IMR-90 (cell line): ENCODE measurements at regions not wholly inside any gene's neighbourhood (a gene's known extent, or its start where the extent isn't known, plus 50 kb on each side); places are given as distances from the start of the nearest gene placed in this dataset.

ENCODE experiments used
- ATAC-seq: fragments of 200-7000 bp; cut with Tn5 transposase; 2 replicates; pipeline ENCODE4 v1.9.1; 2020; ENCODE audit warnings: low read depth, mild to moderate bottlenecking, moderate library complexity
- BruUV-seq: library from RNA; stranded (reverse); fragments of 400-500 nt; replicated peaks from 2 replicates; lab custom pipeline; 2021; lab: Mats Ljungman, UMichigan
- CTCF ChIA-PET: fragments of 300-600 bp; formaldehyde crosslinking; extraction: SDS; loops from one replicate; lab custom pipeline; 2021; ENCODE audit warnings: antibody characterized with exemption; lab: Yijun Ruan, JAX
- POLR2A ChIA-PET: fragments of 300-600 bp; sonication (Branson Sonifier 250); formaldehyde crosslinking; loops from one replicate; lab custom pipeline; 2022; ENCODE audit warnings: antibody characterized with exemption; ENCODE audit not compliant: unreplicated experiment; lab: Charles Lee
- DNase-seq: peaks from one replicate; pipeline ENCODE4 v3.0.0; 2013
- H2AFZ ChIP-seq: replicated peaks from 2 replicates; pipeline ENCODE3; 2013; ENCODE audit warnings: low read length, mild to moderate bottlenecking; ENCODE audit not compliant: poor library complexity
- H2AK5ac ChIP-seq: 2 replicates; pipeline ENCODE4 v1.6.1; 2013; ENCODE audit warnings: low read depth, low read length, inconsistent platforms
- H2AK9ac ChIP-seq: replicated peaks from 2 replicates; pipeline ENCODE3; 2013; ENCODE audit warnings: mild to moderate bottlenecking, low read depth, low read length, moderate library complexity; ENCODE audit not compliant: poor library complexity
- H2BK120ac ChIP-seq: 2 replicates; pipeline ENCODE4 v1.6.1; 2013; ENCODE audit warnings: low read depth, low read length, inconsistent platforms
- H2BK15ac ChIP-seq: 3 replicates; pipeline ENCODE4 v1.6.1; 2013; ENCODE audit warnings: low read depth, low read length, inconsistent platforms
- H2BK20ac ChIP-seq: 2 replicates; pipeline ENCODE4 v1.6.1; 2013; ENCODE audit warnings: low read depth, mild to moderate bottlenecking, inconsistent platforms, low read length, moderate library complexity
- H2BK5ac ChIP-seq: 2 replicates; pipeline ENCODE4 v1.6.1; 2013; ENCODE audit warnings: mild to moderate bottlenecking, low read depth, low read length, inconsistent platforms; ENCODE audit not compliant: poor library complexity, severe bottlenecking
- H3K14ac ChIP-seq: replicated peaks from 2 replicates; pipeline ENCODE4 v1.6.1; 2013; ENCODE audit warnings: low read depth, low read length, inconsistent platforms
- H3K18ac ChIP-seq: 2 replicates; pipeline ENCODE4 v1.6.1; 2013; ENCODE audit warnings: low read depth, low read length, control low read depth
- H3K23ac ChIP-seq: 2 replicates; pipeline ENCODE4 v1.6.1; 2013; ENCODE audit warnings: low read depth, low read length, inconsistent platforms
- H3K27ac ChIP-seq: 2 replicates; pipeline ENCODE4 v1.5.1; 2013; ENCODE audit warnings: mild to moderate bottlenecking, control low read depth, low read length; ENCODE audit not compliant: insufficient read depth
- H3K27me3 ChIP-seq: 2 replicates; pipeline ENCODE4 v1.6.1; 2013; ENCODE audit warnings: low read length; ENCODE audit not compliant: control insufficient read depth, insufficient read depth
- H3K36me3 ChIP-seq: 2 replicates; pipeline ENCODE4 v1.6.1; 2013; ENCODE audit warnings: low read length, mixed read lengths; ENCODE audit not compliant: control insufficient read depth, insufficient read depth
- H3K4ac ChIP-seq: 2 replicates; pipeline ENCODE4 v1.6.1; 2013; ENCODE audit warnings: low read depth, low read length, inconsistent platforms
- H3K4me1 ChIP-seq: 2 replicates; pipeline ENCODE4 v1.6.1; 2013; ENCODE audit warnings: low read length, mixed read lengths; ENCODE audit not compliant: control insufficient read depth, insufficient read depth
- H3K4me2 ChIP-seq: 2 replicates; pipeline ENCODE4 v1.6.1; 2013; ENCODE audit warnings: low read depth, mild to moderate bottlenecking, control low read depth, low read length, moderate library complexity
- H3K4me3 ChIP-seq: 2 replicates; pipeline ENCODE4 v1.5.1; 2013; ENCODE audit warnings: low read depth, mild to moderate bottlenecking, control low read depth, low read length, moderate library complexity; ENCODE audit not compliant: insufficient read depth
- H3K56ac ChIP-seq: 2 replicates; pipeline ENCODE4 v1.6.1; 2013; ENCODE audit warnings: low read length, inconsistent platforms; ENCODE audit not compliant: insufficient read depth; ENCODE audit errors: extremely low read depth
- H3K79me1 ChIP-seq, 2 experiments: 2 replicates each; pipeline ENCODE4 v1.6.1; 2013; ENCODE audit warnings: low read length in 2 of 2, inconsistent platforms in 1 of 2, low read depth in 1 of 2
- H3K9ac ChIP-seq: 2 replicates; pipeline ENCODE4 v1.6.1; 2013; ENCODE audit warnings: low read depth, low read length, control low read depth
- H3K9me1 ChIP-seq: 2 replicates; pipeline ENCODE4 v1.6.1; 2013; ENCODE audit warnings: low read length, inconsistent platforms; ENCODE audit not compliant: insufficient read depth
- H3K9me3 ChIP-seq: 2 replicates; pipeline ENCODE4 v1.6.1; 2013; ENCODE audit warnings: low read length; ENCODE audit not compliant: control insufficient read depth, insufficient read depth
- H4K20me1 ChIP-seq: 2 replicates; pipeline ENCODE4 v1.6.1; 2013; ENCODE audit warnings: low read length, inconsistent platforms; ENCODE audit not compliant: insufficient read depth
- H4K5ac ChIP-seq: 2 replicates; pipeline ENCODE4 v1.6.1; 2013; ENCODE audit warnings: mild to moderate bottlenecking, low read depth, low read length, control low read depth
- H4K8ac ChIP-seq, 2 experiments: 2 replicates each; pipeline ENCODE4 v1.6.1; 2013; ENCODE audit warnings: low read depth in 2 of 2, low read length in 2 of 2, control low read depth in 1 of 2, inconsistent platforms in 1 of 2
- H4K91ac ChIP-seq: 2 replicates; pipeline ENCODE4 v1.6.1; 2013; ENCODE audit warnings: low read depth, low read length, inconsistent platforms; ENCODE audit not compliant: insufficient read depth
- BHLHE40 ChIP-seq: fragments of 150-350 bp; IDR thresholded peaks from 2 replicates; pipeline ENCODE4 v1.6.1; 2016; ENCODE audit warnings: mild to moderate bottlenecking, low read depth, low read length
- CEBPB ChIP-seq: IDR thresholded peaks from 2 replicates; pipeline ENCODE4 v1.6.1; 2012; ENCODE audit warnings: low read depth, low read length, improper control_type of control experiment
- MAZ ChIP-seq: IDR thresholded peaks from 2 replicates; pipeline ENCODE4 v1.6.1; 2012; ENCODE audit warnings: low read depth, mild to moderate bottlenecking, low read length, improper control_type of control experiment, moderate library complexity, borderline replicate concordance
- MXI1 ChIP-seq: IDR thresholded peaks from 2 replicates; pipeline ENCODE4 v1.6.1; 2012; ENCODE audit warnings: low read depth, mild to moderate bottlenecking, low read length, moderate library complexity, borderline replicate concordance
- NFE2L2 ChIP-seq: fragments of 150-350 bp; IDR thresholded peaks from 2 replicates; pipeline ENCODE4 v1.6.1; 2016; ENCODE audit warnings: low read depth, mild to moderate bottlenecking, low read length
- POLR2A ChIP-seq: IDR thresholded peaks from 2 replicates; pipeline ENCODE4 v1.6.1; 2012; ENCODE audit warnings: mild to moderate bottlenecking, low read depth, low read length
- RCOR1 ChIP-seq: IDR thresholded peaks from 2 replicates; pipeline ENCODE4 v1.6.1; 2012; ENCODE audit warnings: mild to moderate bottlenecking, low read length, improper control_type of control experiment; ENCODE audit not compliant: insufficient replicate concordance
- SMC3 ChIP-seq: fragments of 150-350 bp; IDR thresholded peaks from 2 replicates; pipeline ENCODE4 v1.6.1; 2016; ENCODE audit warnings: low read depth, mild to moderate bottlenecking, antibody characterized with exemption, low read length, moderate library complexity
- WGBS, 2 experiments: methylation state at CpG; one replicate each; pipeline versions ENCODE4 v1.1.5 to v1.1.7; 2013; ENCODE audit warnings: missing lambda C conversion rate in 2 of 2; ENCODE audit not compliant: insufficient read length in 1 of 2; ENCODE audit errors: extremely low coverage in 2 of 2; 5-methylcytosine and 5-hydroxymethylcytosine counted together
- dilution Hi-C: fragments of 300-500 bp; cut with HindIII; formaldehyde crosslinking; loops from one replicate; pipeline ENCODE4 v1.14.3; 2018; ENCODE audit warnings: low sequenced_read_pairs; ENCODE audit not compliant: unreplicated experiment
- in situ Hi-C: fragments of 300-500 bp; cut with MboI; formaldehyde crosslinking; loops from 3 replicates; pipeline ENCODE4 v1.14.3; 2019; ENCODE audit warnings: low sequenced_read_pairs, inconsistent platforms, mixed read lengths
- intact Hi-C: fragments of 100-400 bp; cut with micrococcal nuclease; formaldehyde crosslinking; loops from 2 replicates; pipeline ENCODE4 v1.10.0; 2022

DNA sequence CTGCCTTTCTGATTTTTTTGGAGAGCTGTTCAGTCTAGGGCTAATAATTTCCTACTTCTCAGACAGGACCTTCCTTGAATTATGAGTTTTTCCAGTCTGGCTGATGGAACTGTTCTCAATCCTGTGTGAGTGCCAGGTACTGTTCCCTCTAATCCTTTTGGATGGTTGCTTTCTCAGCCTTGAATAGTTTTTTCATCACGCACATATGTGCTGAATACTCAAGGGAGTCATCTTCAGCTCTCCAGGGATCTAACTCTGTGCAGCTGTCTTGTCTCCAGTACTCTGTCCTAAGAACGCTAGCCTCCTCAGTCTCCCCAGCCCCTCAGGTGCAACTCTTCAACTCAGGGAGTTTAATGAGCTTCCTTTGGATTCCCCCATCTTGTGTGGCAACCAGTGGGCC, 93.2 kb downstream of the GASK1B start:
- Histone ChIP-seq H2BK5ac (no peak overlapping the region), H4K91ac (no peak overlapping the region), H2BK120ac (no peak overlapping the region), H3K23ac (no peak overlapping the region), H3K4me2 (no peak overlapping the region), H3K27me3 (no peaks in the 10 kb centered on the region), H2AK5ac (no peak overlapping the region), H3K56ac (no peak overlapping the region), H3K4me3 (no peak overlapping the region), H4K5ac (no peak overlapping the region), H3K4me1 (no peaks in the 10 kb centered on the region), H3K79me1 (no peaks in the 10 kb centered on the region), H2AK9ac (no peak overlapping the region), H2AFZ (no peak overlapping the region), H3K27ac (no peak overlapping the region), H4K20me1 (no peaks in the 10 kb centered on the region), H2BK20ac (no peak overlapping the region), H4K8ac (no peak overlapping the region), H3K9ac (no peak overlapping the region), H3K9me1 (no peaks in the 10 kb centered on the region), H3K14ac (no peak overlapping the region), H3K9me3 (no peaks in the 10 kb centered on the region), H3K18ac (no peak overlapping the region), H3K36me3 (no peaks in the 10 kb centered on the region), H3K4ac (no peak overlapping the region), H2BK15ac (no peak overlapping the region)
- POLR2A ChIA-PET = no interaction called here
- intact Hi-C loops (loop anchor here (5.0 kb wide), 1 partner anchor 33 kb away; no protein-coding TSS in a partner anchor), in situ Hi-C loops (no loop called here), dilution Hi-C loops (no loop called here)
- CTCF ChIA-PET = no interaction called here
- ATAC-seq (no peak), DNase-seq (no peak)
- no CpG with 5 or more reads among the region's 2 CpGs for WGBS, 2 experiments
- no peak for TF ChIP-seq MXI1
- no peak for TF ChIP-seq RCOR1
- no peak for TF ChIP-seq POLR2A
- no peak for TF ChIP-seq MAZ
- TF ChIP-seq BHLHE40 = no peak
- TF ChIP-seq SMC3 = no peak
- no peak for TF ChIP-seq NFE2L2
- no peak for TF ChIP-seq CEBPB
- BruUV-seq = no TSS peak
